ENCODE measurements at regions not wholly inside any gene's neighbourhood (a gene's known extent, or its start where the extent isn't known, plus 50 kb on each side); places are given as distances from the start of the nearest gene placed in this dataset.

GRCh38 chr3:182435860-182436259 is 357.4 kb upstream of the ATP11B start:
- TF ChIP-seq CTCF (IDR thresholded peaks at IDR 0.05) (no peak), POLR2A (IDR thresholded peaks at IDR 0.05; ENCODE audit: low read depth) (no peak), EP300 (IDR thresholded peaks at IDR 0.05) (no peak)

All from esophagus muscularis mucosa (tissue), 4 donors.